ENCODE measurements at regions not wholly inside any gene's neighbourhood (a gene's known extent, or its start where the extent isn't known, plus 50 kb on each side); places are given as distances from the start of the nearest gene placed in this dataset.
"Not testable (repeated sequence)": the region's sequence is repeated elsewhere in the genome, so short reads cannot be mapped to it uniquely, and the experiment has no call there.

DNA sequence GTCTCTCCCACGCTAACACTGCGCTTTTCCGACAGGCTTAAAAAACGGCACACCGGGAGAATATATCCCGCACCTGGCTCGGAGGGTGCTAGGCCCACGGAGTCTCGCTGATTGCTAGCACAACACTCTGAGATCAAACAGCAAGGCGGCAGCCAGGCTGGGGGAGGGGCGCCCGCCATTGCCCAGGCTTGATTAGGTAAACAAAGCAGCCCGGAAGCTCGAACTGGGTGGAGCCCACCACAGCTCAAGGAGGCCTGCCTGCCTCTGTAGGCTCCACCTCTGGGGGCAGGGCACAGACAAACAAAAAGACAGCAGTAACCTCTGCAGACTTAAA, 67.0 kb upstream of the FGF13 start:
- TF ChIP-seq, protein P1, sequence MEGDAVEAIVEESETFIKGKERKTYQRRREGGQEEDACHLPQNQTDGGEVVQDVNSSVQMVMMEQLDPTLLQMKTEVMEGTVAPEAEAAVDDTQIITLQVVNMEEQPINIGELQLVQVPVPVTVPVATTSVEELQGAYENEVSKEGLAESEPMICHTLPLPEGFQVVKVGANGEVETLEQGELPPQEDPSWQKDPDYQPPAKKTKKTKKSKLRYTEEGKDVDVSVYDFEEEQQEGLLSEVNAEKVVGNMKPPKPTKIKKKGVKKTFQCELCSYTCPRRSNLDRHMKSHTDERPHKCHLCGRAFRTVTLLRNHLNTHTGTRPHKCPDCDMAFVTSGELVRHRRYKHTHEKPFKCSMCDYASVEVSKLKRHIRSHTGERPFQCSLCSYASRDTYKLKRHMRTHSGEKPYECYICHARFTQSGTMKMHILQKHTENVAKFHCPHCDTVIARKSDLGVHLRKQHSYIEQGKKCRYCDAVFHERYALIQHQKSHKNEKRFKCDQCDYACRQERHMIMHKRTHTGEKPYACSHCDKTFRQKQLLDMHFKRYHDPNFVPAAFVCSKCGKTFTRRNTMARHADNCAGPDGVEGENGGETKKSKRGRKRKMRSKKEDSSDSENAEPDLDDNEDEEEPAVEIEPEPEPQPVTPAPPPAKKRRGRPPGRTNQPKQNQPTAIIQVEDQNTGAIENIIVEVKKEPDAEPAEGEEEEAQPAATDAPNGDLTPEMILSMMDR (IDR thresholded peaks at IDR 0.05) = not testable (repeated sequence)
- not testable (repeated sequence) for TF ChIP-seq ATF2 (CRISPR knock-in tag; IDR thresholded peaks at IDR 0.05; ENCODE audit: borderline replicate concordance, low read depth); PRRX2 (CRISPR knock-in tag; IDR thresholded peaks at IDR 0.05); ZSCAN18 (CRISPR knock-in tag; IDR thresholded peaks at IDR 0.05); TEAD4 (CRISPR knock-in tag; IDR thresholded peaks at IDR 0.05); NFE2L1 (CRISPR knock-in tag; IDR thresholded peaks at IDR 0.05)
- TF ChIP-seq, protein P2, sequence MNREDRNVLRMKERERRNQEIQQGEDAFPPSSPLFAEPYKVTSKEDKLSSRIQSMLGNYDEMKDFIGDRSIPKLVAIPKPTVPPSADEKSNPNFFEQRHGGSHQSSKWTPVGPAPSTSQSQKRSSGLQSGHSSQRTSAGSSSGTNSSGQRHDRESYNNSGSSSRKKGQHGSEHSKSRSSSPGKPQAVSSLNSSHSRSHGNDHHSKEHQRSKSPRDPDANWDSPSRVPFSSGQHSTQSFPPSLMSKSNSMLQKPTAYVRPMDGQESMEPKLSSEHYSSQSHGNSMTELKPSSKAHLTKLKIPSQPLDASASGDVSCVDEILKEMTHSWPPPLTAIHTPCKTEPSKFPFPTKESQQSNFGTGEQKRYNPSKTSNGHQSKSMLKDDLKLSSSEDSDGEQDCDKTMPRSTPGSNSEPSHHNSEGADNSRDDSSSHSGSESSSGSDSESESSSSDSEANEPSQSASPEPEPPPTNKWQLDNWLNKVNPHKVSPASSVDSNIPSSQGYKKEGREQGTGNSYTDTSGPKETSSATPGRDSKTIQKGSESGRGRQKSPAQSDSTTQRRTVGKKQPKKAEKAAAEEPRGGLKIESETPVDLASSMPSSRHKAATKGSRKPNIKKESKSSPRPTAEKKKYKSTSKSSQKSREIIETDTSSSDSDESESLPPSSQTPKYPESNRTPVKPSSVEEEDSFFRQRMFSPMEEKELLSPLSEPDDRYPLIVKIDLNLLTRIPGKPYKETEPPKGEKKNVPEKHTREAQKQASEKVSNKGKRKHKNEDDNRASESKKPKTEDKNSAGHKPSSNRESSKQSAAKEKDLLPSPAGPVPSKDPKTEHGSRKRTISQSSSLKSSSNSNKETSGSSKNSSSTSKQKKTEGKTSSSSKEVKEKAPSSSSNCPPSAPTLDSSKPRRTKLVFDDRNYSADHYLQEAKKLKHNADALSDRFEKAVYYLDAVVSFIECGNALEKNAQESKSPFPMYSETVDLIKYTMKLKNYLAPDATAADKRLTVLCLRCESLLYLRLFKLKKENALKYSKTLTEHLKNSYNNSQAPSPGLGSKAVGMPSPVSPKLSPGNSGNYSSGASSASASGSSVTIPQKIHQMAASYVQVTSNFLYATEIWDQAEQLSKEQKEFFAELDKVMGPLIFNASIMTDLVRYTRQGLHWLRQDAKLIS (CRISPR knock-in tag; IDR thresholded peaks at IDR 0.05; ENCODE audit: borderline replicate concordance) = not testable (repeated sequence)

All from WTC11 (cell line).